HG02571 (cell line): ENCODE measurements at regions not wholly inside any gene's neighbourhood (a gene's known extent, or its start where the extent isn't known, plus 50 kb on each side); places are given as distances from the start of the nearest gene placed in this dataset.

Experiments used
- ATAC-seq: cut with Tn5 transposase; IDR thresholded peaks from one replicate; pipeline ENCODE4 v1.9.1; 2021; ENCODE audit warnings: mild to moderate bottlenecking, moderate library complexity; ENCODE audit not compliant: unreplicated experiment

DNA sequence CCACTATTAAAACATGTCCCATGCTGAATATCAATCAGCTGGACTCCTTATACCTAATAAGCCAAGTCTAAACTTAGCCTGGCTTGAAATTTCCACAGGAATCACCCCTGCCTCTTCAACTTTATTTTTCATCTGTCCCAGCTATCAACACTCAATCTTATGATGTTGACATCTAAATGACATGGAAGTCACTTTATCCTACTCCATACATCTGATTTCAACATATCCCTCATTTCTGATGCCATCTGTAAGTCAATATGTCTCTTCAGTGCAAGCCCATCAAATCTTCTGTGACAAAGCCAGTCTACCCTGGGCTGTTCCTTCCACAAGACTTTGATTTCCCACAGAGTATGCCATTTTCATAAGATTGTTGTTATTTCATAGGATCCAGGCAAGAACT lies 143.6 kb upstream of the SEMA6D start:
- no peak for ATAC-seq

DNA sequence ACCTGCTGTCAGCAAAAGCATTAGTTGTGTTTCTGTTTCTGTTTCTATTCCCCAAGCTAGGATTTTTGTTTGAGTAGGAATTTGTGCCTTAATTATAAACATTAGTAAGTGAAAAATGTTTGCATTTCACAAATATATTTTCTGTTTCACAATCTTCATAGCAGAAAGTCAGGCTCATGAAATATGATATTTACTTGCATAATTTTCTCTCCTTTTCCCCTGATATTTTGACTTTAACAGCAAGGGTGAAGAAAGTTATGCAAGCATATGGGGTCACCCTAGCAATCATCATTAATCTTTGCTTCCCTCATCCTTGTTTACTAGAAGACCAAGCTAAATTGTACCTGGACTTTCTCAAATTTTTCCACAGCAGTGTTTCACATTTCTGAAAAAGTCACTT lies 140.3 kb upstream of the SEMA6D start:
- ATAC-seq = no peak

- no peak for ATAC-seq
These were observed 139.8 kb upstream of the SEMA6D start for GRCh38 chr15:47577461-47577860.

DNA sequence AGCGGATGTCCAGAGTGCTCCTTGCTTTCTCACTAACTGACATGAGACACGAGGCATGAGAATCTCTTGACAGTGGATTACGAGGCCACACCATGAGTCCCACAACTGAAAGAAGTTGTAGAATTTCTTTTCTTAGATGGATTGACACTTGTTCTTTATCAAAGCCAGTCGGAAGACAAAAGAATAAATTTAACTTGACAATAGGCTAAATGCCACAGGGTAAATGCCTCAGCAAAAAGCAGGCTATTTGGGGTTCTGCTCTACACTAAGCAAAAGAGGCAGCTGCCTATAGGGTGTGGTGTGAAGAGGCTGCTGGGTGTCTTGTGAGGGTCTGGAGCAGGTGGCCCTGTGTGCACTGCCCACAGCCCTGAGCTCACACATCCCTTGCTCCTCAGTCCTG lies 135.1 kb upstream of the SEMA6D start:
- ATAC-seq = no peak

DNA sequence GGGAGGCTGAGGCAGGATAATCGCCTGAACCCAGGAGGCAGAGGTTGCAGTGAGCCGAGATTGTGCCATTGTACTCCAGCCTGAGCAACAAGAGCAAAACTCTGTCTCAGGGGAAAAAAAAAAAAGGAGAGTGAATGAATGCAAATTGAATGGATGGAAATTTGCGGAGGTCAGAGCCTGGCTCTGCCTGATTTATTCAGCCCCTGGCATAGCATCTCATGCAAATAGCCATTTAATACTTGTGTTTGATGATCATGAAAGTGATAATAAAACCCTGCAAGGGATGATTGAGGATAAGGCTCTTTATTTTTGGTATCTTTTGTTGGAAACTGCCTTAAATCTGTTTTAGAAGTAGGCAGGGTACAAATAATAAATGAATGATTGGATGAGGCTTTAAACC lies 133.0 kb upstream of the SEMA6D start:
- ATAC-seq = no peak

DNA sequence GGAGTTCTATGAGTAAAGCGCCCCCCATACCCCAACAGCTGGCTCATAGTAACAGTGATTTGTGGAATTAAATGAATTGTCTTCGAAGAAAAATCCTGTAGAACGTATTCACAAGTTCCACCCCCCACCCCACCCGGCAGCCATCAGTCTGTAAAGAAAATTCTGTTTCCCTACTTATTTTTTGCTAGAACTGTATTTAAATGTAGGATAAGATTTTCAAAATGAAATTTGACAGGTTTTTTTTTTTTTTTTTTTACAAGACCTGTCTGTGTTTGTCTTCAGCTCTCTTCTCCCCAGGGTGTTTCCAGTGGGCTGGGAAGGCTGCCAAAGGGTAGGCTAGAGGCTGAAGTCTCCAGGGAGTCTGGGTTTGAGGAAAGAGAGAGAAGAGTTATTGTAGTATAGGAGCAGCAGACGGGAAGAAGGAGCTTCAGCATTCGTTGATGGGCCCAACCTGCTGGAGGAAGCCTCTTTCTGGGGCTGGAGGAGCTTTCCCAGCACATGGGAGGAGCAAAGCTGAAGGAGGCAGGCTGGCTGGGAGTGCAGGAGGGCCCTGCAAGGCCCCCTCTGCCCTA lies 130.6 kb upstream of the SEMA6D start:
- no peak for ATAC-seq

DNA sequence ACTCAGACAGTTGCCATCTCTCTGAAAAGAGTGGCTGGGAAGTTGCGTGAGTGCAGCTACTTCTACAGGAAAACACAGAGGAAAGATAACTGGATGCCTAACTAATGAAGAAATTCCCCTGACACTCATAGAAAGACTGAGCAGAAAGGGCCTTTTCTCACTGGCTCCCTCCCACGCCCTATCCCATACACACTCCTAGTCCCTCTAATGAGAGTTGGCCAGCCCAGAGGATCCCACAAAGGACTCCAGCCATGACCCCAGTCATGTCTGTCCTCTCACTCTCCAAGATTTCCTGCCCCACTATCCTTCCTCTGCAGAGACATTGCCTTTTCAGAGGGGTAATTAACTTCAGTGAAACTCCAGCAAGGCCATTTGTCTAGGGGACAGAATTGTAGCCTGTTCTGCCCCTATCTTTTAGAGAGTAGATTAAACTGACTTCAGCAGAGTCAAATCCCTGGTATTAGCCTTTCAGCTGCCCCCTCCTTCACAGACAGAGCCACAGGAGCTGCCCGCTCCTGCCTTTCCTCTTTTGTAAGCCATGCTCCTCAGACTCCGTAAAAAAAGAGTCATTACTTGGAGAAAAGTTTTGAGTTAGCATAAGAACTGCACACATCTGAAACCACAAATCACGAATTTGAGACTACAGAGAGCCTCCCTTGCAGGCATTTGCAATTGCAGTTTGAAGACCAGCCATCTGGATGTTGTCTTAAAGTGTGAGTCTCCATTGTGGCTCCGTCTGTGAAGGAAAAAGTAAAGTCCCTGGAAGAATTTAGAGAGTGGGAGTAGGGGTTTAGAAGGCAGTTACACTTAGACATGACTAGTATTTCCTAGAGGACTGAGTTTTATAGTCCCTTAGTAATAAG lies 129.1 kb upstream of the SEMA6D start:
- ATAC-seq = no peak

GRCh38 chr15:47588958-47589357 lies 128.3 kb upstream of the SEMA6D start:
- ATAC-seq = no peak

DNA sequence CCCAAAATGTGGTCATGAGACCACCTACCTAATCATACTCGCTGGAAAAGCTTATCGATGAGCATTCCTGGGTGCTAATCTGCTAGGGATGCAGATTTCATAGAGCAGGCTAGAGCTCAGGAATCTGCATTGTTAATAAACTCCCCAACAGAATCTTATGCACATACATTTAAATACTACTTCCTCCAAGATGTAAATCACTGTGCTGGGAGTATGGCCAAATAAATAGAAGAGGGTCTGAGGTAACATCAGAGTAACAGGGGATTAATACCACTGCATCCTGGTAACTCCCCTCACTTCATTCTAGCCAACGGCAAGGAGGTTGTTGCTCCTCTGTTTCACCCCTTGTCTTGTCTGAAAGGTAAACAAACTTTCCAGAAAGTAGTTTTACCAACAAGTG lies 118.3 kb upstream of the SEMA6D start:
- ATAC-seq = no peak

DNA sequence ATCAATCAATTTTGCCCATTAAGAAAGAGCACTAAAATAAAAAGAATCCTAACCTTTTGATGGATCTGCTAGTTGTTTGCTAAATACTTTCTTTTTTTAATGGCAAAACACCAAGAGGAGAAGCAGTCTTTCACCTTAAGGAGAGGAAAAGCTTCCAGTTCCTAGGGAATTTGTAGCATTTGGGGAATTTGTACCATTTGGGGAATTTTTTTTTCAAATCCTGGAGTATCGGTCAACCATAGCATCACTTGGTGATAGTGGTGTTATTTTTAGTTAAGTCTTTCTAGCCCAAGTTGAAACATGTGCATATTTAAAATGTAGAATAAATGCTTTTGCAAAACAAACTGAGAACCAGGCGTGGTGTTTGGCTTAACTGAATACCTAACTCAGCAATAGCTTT lies 117.5 kb upstream of the SEMA6D start:
- ATAC-seq = no peak

GRCh38 chr15:47602121-47602520 lies 115.2 kb upstream of the SEMA6D start:
- no peak for ATAC-seq

DNA sequence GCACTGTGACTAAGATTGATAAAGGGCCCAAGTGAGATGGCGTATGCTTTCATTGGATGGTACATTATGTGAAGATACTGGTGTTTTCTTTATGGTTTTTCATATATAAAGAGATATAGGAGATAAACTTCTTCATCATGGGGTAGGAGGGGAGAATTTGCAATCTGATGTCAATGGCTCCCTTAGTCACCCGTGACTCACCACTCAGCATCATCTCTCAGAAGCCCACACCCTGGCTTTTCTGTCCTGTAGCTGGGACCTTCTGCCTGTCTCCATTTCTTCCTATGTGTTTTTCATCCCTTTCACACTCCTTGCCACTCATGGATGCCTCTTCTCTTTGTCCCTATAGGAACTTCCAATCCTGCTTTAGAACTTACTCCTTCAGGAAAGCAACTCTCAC lies 114.3 kb upstream of the SEMA6D start:
- ATAC-seq = no peak

DNA sequence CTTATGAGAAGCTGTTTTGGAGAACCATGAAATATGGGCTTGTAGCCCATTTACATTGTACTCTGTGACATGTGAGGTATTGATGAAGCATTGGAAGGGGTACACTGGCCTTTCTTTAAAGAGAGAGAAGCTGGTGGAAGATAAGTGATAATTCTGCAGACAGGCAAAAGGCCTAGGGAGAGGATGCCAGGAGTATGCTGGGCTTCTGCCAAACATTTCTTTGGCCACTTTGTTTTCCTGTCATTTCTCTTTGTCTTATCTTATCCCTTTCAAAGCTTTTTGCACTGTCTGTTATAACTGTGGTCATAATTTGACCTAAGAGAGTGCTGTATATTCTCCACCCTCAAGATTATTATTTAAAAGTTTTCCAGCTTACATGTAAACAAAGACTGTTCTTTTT lies 109.6 kb upstream of the SEMA6D start:
- ATAC-seq = no peak

DNA sequence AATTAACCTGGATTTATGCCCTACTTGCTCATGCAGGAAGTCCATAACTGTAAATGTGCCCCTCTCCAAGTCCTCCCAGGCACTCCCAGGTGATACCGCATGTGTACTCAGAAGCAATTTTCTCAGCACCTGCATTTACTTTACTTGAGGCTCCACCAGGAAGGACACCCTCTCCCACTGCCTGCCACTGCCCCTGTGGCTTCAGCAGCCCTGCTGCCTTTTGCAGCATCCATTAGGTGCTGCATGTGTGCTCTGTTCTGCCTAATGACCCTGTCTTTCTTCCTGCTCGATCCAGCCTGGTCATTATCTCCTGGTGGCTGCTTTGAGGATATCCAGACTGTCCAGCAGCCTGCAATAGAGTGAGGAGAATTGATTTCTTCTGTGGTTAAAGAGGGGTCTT lies 107.6 kb upstream of the SEMA6D start:
- ATAC-seq = no peak

- ATAC-seq = no peak
These were observed 106.6 kb upstream of the SEMA6D start for GRCh38 chr15:47610736-47611135.

DNA sequence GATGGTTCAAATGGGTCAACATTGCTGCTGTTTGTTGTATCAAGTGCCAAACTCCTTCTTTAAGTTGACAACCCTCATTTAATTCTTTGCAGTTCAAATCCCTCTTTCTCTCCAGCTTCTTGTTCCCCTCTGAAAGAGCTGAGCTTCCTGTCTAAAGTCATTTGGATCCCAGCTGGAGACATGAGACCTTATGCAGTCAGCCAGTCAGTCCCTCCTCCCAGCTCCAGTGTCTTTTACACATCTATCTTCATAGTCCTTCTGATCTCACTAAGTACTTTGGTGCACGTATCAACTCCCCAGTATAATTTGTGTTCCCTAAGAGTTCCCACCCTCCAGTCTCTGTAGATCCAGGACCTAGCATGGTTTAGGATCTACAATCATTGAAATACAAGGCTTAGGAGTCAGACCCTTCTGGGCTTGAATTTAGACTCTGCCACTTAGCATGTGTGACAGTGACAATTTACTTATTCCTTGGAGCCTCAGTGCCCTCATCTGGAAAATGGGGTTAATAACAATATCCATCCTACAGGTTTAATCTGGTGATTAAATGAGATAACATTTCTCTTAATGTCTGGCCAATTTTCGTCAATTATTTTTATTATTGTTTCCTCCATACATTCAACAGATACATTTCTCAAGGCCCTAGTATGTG lies 102.8 kb upstream of the SEMA6D start:
- ATAC-seq = no peak

DNA sequence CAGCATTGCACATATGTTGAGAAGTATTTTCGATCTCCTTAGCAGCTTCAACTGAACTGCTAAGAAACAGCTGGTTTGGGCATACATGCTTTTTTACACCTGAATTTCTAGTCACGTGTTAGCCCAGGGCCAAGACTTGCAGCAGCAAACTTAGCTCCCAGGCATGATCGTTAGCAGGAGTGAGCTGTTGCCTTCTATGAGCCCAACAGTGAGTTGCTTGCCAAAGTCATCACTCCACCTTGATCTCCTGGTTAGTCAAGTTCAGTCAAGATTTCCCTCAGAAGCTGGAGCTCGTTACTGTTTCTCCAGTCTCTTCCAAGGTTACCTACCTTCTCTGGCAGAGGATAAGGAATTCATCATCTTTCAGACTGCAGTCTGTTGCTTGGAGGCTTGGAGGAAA lies 100.4 kb upstream of the SEMA6D start:
- no peak for ATAC-seq

GRCh38 chr15:47618241-47618640 lies 99.1 kb upstream of the SEMA6D start:
- ATAC-seq = no peak

DNA sequence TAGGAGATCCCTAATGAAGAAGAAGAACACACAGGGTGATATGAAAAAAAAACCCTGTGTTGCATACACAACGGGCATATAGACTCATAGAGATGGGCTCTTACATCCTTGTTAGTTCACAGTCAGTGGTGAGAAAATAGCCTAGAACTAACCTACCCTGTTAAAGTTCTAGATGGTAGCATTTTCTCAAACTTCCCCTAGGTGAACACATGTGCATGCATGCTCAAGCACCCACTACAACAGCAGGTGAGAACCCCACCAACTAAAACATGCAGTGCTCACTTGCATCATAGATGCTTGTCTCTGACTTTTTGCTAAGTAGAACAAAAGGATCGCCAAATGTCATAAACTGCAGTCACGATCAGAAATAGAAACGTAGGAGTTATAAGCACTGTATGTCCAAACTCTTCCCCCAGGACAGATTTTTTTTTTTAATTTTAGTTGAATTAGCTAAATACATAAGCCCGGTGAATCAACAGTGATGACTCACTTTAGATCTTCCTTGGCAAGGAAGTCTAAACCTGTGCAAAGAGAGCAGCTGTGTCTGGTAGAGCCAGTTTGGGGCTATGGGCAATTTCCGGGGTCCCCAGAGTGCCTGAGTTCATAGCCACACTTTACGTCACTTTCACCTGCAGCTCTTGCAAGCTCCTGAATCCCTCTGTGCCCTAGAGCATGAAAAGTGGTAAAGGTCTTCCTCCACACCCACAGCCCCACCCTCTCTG lies 96.2 kb upstream of the SEMA6D start:
- no peak for ATAC-seq

GRCh38 chr15:47622055-47622454 lies 95.2 kb upstream of the SEMA6D start:
- ATAC-seq = no peak

DNA sequence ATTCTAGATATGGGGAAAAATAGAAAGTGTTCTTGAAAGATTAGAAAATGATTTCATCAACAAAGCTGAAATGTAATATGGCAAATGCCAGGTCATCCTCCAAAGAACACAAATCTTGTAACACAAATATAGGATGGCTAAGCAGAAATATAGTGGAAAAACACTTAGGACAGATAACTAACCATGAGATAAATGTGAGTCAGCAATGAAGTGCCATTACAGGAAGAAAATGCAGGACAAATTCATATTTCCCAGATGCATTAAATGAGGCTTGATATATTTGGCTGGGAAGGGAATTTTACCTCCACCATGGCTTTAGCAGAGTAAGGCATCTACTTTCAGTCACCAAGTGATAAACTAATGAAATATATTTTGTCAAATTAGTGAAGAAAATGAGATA lies 92.8 kb upstream of the SEMA6D start:
- ATAC-seq = no peak

DNA sequence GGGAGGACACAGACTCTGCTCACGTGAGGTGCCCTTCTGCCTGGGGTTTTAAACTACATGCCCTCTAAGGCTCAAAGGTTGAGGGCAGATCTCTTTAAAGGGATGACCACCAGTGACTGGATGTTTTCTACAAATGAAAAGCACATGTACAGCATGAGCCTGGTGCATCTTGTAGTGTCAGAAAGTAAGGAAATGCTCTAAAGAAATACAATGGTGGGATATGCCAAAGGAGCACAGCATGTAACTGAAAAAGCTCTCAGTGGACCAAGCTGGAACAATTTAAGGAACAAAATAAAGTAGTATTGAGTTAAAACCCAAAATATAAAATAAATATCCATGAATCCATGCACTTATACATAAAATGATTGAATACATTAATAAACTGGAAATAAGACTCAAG lies 78.3 kb upstream of the SEMA6D start:
- no peak for ATAC-seq
